ENCODE measurements at regions not wholly inside any gene's neighbourhood (a gene's known extent, or its start where the extent isn't known, plus 50 kb on each side); places are given as distances from the start of the nearest gene placed in this dataset.

DNA sequence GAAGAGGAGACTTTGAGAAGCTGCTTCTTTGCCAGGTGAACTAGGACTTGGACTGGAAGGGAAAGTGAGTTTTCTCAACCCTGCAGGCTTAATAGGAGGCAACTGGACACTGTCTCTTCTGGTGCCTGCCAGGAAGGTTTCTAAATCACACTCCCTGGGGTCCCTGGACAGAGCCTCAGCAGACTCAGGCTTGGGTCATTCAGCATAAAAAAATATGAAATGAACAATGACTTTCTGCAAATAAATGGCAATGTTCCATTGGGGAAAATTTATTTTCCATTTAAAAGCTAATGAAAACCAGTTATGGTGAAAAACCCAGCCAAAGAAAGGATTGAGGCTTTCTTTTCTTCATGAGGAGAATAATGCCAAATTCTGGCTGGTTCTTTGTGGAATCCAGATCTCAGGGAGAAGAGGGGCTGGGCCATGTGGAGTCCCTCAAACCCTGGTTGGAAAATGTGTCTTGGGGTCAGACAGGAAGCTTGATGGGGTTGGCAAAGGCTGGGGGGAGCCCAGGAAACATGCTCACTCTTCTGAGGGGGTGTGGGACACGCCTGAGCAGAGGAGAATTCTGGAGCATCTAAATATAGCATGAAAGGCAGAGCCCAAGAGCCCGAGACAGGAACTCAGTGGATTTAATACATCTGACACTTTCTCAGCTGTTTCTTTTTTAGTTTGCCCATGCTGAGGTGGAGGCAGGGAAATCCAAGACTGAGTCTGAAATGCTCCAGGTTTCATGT, 65.2 kb upstream of the EMX2 start:
- H3K27ac ChIP-seq, result no peak overlapping the region
- ChIA-PET POLR2A (ENCODE audit: low non-redundant PET) (no interaction called here), CTCF (interaction anchor here (0.6 to 3.4 kb wide), 5 partner anchors 25 to 261 kb away, joined by 3 to 29 read pairs (median 3); no protein-coding TSS in a partner anchor)
- DNase-seq (ENCODE audit: low spot score), result no peak
- no peak for TF ChIP-seq CTCF (conservative IDR thresholded peaks at IDR 0.05; ENCODE audit: low read depth)

GRCh38 chr10:117476716-117477115, 65.8 kb upstream of the EMX2 start:
- ChIA-PET POLR2A (ENCODE audit: low non-redundant PET) (no interaction called here), CTCF (interaction anchor here (0.6 kb wide), 1 partner anchor 260 kb away, joined by 3 read pairs; no protein-coding TSS in a partner anchor)
- H3K27ac ChIP-seq, result no peak overlapping the region
- TF ChIP-seq CTCF (conservative IDR thresholded peaks at IDR 0.05; ENCODE audit: low read depth), result no peak
- DNase-seq (ENCODE audit: low spot score), result no peak

- ChIA-PET POLR2A (ENCODE audit: low non-redundant PET) (no interaction called here), CTCF (no interaction called here)
- no peak overlapping the region for H3K27ac ChIP-seq
- TF ChIP-seq CTCF (conservative IDR thresholded peaks at IDR 0.05; ENCODE audit: low read depth), result no peak
- no peak for DNase-seq (ENCODE audit: low spot score)
Observed at GRCh38 chr10:117476281-117476680, 66.3 kb upstream of the EMX2 start.

- H3K27ac ChIP-seq, result no peak overlapping the region
- TF ChIP-seq CTCF (conservative IDR thresholded peaks at IDR 0.05; ENCODE audit: low read depth), result no peak
- CTCF ChIA-PET, result no interaction called here
- DNase-seq (ENCODE audit: low spot score), result no peak
- POLR2A ChIA-PET (ENCODE audit: low non-redundant PET), result no interaction called here
Observed at GRCh38 chr10:117472872-117473271, 69.7 kb upstream of the EMX2 start.

GRCh38 chr10:117471344-117471874, 71.1 kb upstream of the EMX2 start:
- no peak for DNase-seq (ENCODE audit: low spot score)

DNA sequence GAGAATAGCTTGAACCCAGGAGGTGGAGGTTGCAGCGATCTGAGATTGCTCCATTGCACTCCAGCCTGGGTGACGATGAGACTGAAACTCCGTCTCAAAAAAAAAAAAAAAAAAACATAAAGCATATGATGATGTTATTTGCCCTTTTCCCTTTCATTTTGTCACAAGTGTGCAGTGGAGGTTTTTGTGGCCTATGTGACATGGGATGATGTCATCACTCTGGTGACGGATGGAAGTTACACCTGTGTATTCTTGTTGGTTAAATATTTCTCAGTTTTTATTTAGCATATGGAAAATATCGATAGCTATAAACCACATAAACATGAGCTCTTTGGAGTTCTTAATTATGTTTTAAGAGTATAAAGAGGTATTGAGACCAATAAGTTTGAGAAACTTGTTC, 71.8 kb upstream of the EMX2 start:
- ChIA-PET CTCF (interaction anchor here (0.9 kb wide), 1 partner anchor 10 kb away, joined by 4 read pairs; no protein-coding TSS in a partner anchor), POLR2A (ENCODE audit: low non-redundant PET) (no interaction called here)
- H3K27ac ChIP-seq, result no peak overlapping the region
- TF ChIP-seq CTCF (conservative IDR thresholded peaks at IDR 0.05; ENCODE audit: low read depth), result no peak
- DNase-seq (ENCODE audit: low spot score), result no peak

More at GRCh38 chr10:117471344-117471874, 71.1 kb upstream of the EMX2 start:
- H3K27ac ChIP-seq, result no peak overlapping the region
- CTCF ChIA-PET, result interaction anchor here (0.6 kb wide), 1 partner anchor 25 kb away, joined by 3 read pairs; no protein-coding TSS in a partner anchor
- no peak for TF ChIP-seq CTCF (conservative IDR thresholded peaks at IDR 0.05; ENCODE audit: low read depth)
- POLR2A ChIA-PET (ENCODE audit: low non-redundant PET), result no interaction called here

All from RWPE1 (cell line).